ENCODE measurements at regions not wholly inside any gene's neighbourhood (a gene's known extent, or its start where the extent isn't known, plus 50 kb on each side); places are given as distances from the start of the nearest gene placed in this dataset.

DNA sequence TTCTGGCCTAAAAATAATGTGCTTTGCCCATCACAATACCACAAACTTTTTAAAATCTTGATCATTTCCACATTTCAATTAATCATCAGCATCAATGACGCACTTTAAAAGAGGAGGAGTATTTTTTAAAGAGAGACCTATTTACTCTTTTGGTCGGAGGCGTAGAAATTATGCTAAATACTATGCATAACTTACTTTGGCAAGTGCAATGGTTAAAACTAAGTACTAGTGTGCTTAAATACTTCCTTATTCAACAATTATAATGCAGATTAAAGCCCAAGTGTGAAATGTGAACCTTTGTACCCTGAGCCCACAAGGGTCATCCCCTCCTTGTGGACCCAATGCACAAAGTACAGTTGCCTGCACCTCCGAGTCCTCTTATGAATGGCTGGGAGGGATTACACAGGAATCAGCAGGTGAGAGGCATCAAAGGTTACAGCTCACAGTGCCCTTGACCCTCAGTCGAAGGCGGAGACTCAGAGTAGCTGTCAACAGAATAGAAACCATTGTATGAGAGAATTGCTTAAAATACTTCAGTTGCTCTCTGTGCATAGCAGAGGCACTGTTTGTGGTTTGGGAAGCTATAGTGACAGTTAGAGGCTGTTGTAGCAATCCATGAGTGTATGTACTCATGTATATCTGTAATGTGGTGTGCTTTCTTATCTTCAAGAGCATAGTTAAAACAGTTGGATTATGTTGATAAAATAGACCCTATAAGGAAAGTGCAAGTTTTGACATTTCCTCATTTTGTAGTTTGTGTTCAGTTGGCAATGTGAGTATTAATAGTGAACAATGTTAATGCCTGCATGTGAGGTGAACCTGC lies 151.7 kb upstream of the ITGA4 start (continued):
- TF ChIP-seq MLXIP (CRISPR knock-in tag; IDR thresholded peaks at IDR 0.05; ENCODE audit: borderline replicate concordance) = peak; percentile 74; the same call in 1 of the 2 replicates
- peak; percentile 73; the same call in 1 of the 2 replicates for TF ChIP-seq ZNF205 (CRISPR knock-in tag; IDR thresholded peaks at IDR 0.05)
- peak; percentile 93 for TF ChIP-seq HDAC2 (CRISPR knock-in tag; IDR thresholded peaks at IDR 0.05)
- no peak for TF ChIP-seq SATB2 (CRISPR knock-in tag; IDR thresholded peaks at IDR 0.05)
- TF ChIP-seq KLF9 (CRISPR knock-in tag; IDR thresholded peaks at IDR 0.05; ENCODE audit: low read depth) = no peak
- no peak for TF ChIP-seq RARG (CRISPR knock-in tag; IDR thresholded peaks at IDR 0.05; ENCODE audit: low read depth)
- peak; percentile 68; the same call in 1 of the 2 replicates for TF ChIP-seq JUN (CRISPR knock-in tag; IDR thresholded peaks at IDR 0.05)
- TF ChIP-seq NKX3-1 (CRISPR knock-in tag; IDR thresholded peaks at IDR 0.05) = peak; percentile 63; the same call in 1 of the 2 replicates
- TF ChIP-seq, protein P1, sequence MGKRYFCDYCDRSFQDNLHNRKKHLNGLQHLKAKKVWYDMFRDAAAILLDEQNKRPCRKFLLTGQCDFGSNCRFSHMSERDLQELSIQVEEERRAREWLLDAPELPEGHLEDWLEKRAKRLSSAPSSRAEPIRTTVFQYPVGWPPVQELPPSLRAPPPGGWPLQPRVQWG (CRISPR knock-in tag; IDR thresholded peaks at IDR 0.05; ENCODE audit: borderline replicate concordance, low read depth) = no peak
- TF ChIP-seq KDM6A (CRISPR knock-in tag; IDR thresholded peaks at IDR 0.05; ENCODE audit: low read depth) = peak; percentile 82
- TF ChIP-seq ZNF878 (CRISPR knock-in tag; IDR thresholded peaks at IDR 0.05) = 0 out of 2 replicates have a peak, but pooled peaks have one; percentile 68
- TF ChIP-seq HOXD1 (CRISPR knock-in tag; IDR thresholded peaks at IDR 0.05) = no peak; the same call in 1 of the 2 replicates
- peak; percentile 81 for TF ChIP-seq GFI1 (CRISPR knock-in tag; IDR thresholded peaks at IDR 0.05; ENCODE audit: borderline replicate concordance)
- TF ChIP-seq RXRB (CRISPR knock-in tag; IDR thresholded peaks at IDR 0.05; ENCODE audit: borderline replicate concordance) = peak; percentile 93
- TF ChIP-seq CENPT (CRISPR knock-in tag; IDR thresholded peaks at IDR 0.05; ENCODE audit: low read depth) = no peak
- TF ChIP-seq, protein P2, sequence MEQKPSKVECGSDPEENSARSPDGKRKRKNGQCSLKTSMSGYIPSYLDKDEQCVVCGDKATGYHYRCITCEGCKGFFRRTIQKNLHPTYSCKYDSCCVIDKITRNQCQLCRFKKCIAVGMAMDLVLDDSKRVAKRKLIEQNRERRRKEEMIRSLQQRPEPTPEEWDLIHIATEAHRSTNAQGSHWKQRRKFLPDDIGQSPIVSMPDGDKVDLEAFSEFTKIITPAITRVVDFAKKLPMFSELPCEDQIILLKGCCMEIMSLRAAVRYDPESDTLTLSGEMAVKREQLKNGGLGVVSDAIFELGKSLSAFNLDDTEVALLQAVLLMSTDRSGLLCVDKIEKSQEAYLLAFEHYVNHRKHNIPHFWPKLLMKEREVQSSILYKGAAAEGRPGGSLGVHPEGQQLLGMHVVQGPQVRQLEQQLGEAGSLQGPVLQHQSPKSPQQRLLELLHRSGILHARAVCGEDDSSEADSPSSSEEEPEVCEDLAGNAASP (CRISPR knock-in tag; IDR thresholded peaks at IDR 0.05; ENCODE audit: borderline replicate concordance) = peak; percentile 89; the same call in 1 of the 2 replicates
- no peak for TF ChIP-seq E2F5 (CRISPR knock-in tag; conservative IDR thresholded peaks at IDR 0.05)
- peak; percentile 99 for TF ChIP-seq NR2F2 (IDR thresholded peaks at IDR 0.05; ENCODE audit: borderline replicate concordance, low read depth)
- no peak for TF ChIP-seq ZNF160 (CRISPR knock-in tag; IDR thresholded peaks at IDR 0.05)
- no peak for TF ChIP-seq RAD51 (IDR thresholded peaks at IDR 0.05; ENCODE audit: borderline replicate concordance)
- 0 out of 2 replicates have a peak, but pooled peaks have one; percentile 28 for TF ChIP-seq ZNF414 (CRISPR knock-in tag; IDR thresholded peaks at IDR 0.05)
- TF ChIP-seq, protein P3, sequence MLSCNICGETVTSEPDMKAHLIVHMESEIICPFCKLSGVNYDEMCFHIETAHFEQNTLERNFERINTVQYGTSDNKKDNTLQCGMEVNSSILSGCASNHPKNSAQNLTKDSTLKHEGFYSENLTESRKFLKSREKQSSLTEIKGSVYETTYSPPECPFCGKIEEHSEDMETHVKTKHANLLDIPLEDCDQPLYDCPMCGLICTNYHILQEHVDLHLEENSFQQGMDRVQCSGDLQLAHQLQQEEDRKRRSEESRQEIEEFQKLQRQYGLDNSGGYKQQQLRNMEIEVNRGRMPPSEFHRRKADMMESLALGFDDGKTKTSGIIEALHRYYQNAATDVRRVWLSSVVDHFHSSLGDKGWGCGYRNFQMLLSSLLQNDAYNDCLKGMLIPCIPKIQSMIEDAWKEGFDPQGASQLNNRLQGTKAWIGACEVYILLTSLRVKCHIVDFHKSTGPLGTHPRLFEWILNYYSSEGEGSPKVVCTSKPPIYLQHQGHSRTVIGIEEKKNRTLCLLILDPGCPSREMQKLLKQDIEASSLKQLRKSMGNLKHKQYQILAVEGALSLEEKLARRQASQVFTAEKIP (CRISPR knock-in tag; IDR thresholded peaks at IDR 0.05; ENCODE audit: borderline replicate concordance) = no peak

Data from HepG2 (cell line).